Type B pancreatic cell (in vitro differentiated cells): ENCODE measurements at regions not wholly inside any gene's neighbourhood (a gene's known extent, or its start where the extent isn't known, plus 50 kb on each side); places are given as distances from the start of the nearest gene placed in this dataset.

Source experiments
- DNase-seq: peaks from one replicate; pipeline ENCODE4 v3.0.0; 2021; ENCODE audit warnings: mixed read lengths; ENCODE audit not compliant: unreplicated experiment; ENCODE audit errors: extremely low spot score
- H3K27ac Mint-ChIP-seq: 2 replicates; pipeline ENCODE4 v1.8.0; 2021; ENCODE audit warnings: mild to moderate bottlenecking, mixed read lengths
- H3K27me3 Mint-ChIP-seq: 2 replicates; pipeline ENCODE4 v1.8.0; 2021; ENCODE audit warnings: mixed read lengths
- H3K36me3 Mint-ChIP-seq: 2 replicates; pipeline ENCODE4 v1.8.0; 2021; ENCODE audit warnings: mixed read lengths
- H3K4me1 Mint-ChIP-seq: one replicate; pipeline ENCODE4 v1.8.0; 2021; ENCODE audit warnings: mixed read lengths; ENCODE audit not compliant: unreplicated experiment
- H3K4me3 Mint-ChIP-seq: 2 replicates; pipeline ENCODE4 v1.8.0; 2021; ENCODE audit warnings: mild to moderate bottlenecking, mixed read lengths
- H3K9me3 Mint-ChIP-seq: 2 replicates; pipeline ENCODE4 v1.8.0; 2021; ENCODE audit warnings: mixed read lengths
- TF ChIP-seq, protein P1 (sequence below): fragments of 200-600 bp; sonication (generic); conservative IDR thresholded peaks from 2 replicates; pipeline ENCODE4 v1.5.0; 2021; ENCODE audit warnings: antibody characterized with exemption, mild to moderate bottlenecking

DNA sequence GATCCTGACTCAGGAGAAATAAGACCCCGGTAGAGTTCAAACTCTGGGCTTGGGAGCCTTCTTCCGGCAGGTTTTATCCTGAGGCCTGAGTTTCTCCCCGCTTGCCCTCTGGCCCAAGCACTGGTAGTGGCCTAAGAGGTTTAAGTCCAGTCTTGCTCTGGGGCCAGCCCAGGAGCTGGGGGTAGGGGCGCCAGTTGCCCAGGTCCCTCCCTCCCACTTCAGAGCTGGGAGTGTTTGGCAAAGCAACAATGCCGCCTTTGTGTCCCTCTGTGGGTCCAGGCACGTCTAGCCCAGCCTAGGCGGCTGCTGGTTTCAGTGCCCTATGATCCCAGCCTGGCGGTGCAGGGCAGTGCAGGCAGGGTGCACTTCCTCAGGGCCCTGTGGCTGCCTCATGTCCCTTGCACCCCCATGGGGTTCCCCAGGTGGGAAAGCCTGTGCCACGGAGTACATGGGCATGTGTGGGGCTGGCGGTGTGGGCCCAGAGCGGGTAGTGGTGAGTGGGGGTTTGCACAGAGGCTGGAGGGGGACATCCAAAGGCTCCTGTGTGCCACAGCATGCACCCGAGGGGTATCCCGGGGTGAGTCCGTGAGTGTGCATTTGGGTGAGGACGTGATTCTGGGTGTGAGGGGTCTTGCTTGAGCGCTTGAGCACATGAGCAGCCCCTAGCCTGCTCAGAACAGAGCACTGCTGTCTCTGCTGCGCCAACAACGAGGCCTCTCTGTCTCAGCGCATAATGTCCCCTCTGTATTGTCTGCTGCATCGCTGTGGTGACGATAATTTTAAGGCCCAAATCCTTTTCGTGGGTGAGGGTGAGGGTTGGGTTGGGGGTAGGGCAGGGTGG, 61.7 kb upstream of the PSD2 start:
- Mint-ChIP-seq H3K4me1 (peaks cover 6% of the 10 kb centered on the region), H3K27me3 (no peaks in the 10 kb centered on the region), H3K9me3 (no peaks in the 10 kb centered on the region), H3K36me3 (no peaks in the 10 kb centered on the region), H3K4me3 (no peak overlapping the region), H3K27ac (no peak overlapping the region)
- TF ChIP-seq, protein P1, sequence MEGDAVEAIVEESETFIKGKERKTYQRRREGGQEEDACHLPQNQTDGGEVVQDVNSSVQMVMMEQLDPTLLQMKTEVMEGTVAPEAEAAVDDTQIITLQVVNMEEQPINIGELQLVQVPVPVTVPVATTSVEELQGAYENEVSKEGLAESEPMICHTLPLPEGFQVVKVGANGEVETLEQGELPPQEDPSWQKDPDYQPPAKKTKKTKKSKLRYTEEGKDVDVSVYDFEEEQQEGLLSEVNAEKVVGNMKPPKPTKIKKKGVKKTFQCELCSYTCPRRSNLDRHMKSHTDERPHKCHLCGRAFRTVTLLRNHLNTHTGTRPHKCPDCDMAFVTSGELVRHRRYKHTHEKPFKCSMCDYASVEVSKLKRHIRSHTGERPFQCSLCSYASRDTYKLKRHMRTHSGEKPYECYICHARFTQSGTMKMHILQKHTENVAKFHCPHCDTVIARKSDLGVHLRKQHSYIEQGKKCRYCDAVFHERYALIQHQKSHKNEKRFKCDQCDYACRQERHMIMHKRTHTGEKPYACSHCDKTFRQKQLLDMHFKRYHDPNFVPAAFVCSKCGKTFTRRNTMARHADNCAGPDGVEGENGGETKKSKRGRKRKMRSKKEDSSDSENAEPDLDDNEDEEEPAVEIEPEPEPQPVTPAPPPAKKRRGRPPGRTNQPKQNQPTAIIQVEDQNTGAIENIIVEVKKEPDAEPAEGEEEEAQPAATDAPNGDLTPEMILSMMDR: no peak
- no peak for DNase-seq

DNA sequence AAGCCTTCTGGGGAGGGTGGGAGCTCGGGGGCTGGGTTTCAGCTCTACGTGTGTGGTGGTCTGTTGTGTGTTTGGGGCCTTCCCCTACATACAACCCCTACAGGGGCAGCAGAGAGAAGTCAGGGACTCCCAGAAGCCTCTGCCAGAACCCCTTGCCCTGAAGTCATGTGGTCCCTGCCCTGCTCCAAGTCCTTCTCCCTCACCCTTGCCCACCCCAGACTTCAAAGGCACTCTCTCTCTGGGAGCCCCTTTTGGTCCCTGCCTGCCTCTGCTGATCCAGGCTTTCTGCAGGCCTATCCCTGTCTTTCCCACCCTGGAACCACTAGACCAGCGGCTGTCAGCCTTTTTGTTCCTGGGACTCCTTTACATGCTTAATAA, 61.1 kb upstream of the PSD2 start:
- Mint-ChIP-seq H3K4me3 (no peak overlapping the region), H3K4me1 (peaks cover 11% of the 10 kb centered on the region), H3K27ac (no peak overlapping the region), H3K9me3 (no peaks in the 10 kb centered on the region), H3K27me3 (no peaks in the 10 kb centered on the region), H3K36me3 (no peaks in the 10 kb centered on the region)
- TF ChIP-seq, protein P1: no peak
- no peak for DNase-seq

DNA sequence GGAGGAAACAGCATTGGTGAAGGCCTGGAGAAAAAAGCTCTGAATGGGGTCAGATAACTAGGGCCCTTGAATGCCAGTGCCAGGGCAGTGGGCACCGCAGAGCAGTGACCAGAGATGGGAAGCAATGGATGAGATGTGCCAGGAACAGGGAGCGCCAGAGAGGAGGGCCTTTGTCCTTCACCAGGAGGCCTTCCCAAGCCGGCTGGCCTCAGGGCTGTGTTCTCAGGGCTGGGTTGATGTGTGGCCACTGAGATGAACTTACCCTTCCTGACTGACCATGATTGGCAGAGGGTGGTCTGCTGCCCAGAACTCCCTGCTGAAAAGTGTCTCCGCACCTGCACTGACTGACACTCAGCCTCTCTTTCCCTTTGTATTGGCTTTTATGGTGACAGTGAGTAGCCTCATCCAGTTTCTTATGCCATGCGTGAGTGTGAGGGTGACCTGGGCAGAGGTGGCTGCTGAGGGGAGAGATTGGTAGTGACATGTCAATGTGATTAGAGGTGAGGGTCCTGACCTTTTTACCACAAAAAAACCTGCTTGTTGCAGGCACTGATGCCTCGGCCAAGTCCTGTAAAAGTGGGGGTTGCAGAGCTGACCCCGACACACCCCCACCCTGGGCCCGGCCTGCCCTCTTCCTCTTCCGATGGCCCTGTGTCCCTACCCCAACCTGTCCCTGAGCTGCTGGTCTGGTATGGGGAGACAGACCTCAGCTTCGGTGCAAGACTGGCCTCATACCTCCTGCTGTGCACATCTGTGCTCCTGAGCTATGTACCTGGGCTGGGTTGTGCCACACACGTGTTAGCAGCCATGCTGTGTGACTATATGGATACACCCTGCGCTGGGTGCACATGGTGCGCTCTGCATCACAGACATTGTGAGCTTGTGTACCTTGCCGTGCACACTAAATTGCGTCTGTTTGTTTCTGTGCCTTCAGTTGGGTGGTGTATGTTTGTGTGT, 57.1 kb upstream of the PSD2 start:
- DNase-seq: no peak
- Mint-ChIP-seq H3K36me3 (no peaks in the 10 kb centered on the region), H3K27me3 (peaks cover 10% of the 10 kb centered on the region), H3K27ac (peak overlapping the region; percentile 7), H3K4me3 (no peak overlapping the region), H3K9me3 (no peaks in the 10 kb centered on the region), H3K4me1 (peaks cover 36% of the 10 kb centered on the region)
- TF ChIP-seq, protein P1: no peak

DNA sequence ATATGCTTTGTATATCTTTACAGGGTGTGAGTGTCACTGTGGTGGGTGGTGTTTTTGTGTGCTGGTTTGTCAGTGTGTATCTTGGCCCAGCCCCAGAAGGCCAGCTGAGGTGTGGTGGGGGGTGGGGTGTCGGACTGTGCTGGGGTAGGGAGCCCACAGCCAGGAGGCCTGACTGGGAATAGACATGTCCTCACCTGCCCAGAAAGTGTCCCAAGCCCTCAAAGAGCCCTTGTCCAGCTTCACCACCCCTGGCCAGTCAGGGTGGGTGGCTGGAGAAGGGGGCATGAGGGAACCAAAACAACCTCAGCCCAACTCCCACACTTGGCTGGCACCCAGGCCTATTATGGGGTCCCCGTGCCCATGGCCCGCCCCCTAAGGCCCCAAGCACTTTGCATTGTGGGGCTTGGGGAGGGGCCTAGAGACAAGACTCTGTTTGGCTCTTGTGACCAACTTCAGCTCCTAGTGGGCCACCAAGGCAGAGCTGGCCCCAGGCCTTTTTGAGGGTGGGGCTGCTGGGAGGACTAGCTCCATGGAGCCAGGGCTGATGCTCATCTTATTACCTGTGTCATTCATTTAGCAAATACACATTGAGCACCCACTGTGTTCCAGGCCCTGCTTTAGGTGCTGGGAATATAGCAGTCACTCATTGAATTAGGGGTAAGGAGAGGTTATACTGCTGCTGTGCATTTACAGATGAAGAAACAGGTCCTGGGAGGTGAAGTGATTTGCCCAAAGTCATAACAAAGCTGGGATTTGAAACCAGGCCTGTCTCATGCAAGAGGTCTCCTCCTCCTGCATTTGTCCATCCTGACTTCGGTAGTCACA, 56.2 kb upstream of the PSD2 start:
- Mint-ChIP-seq H3K27me3 (peaks cover 10% of the 10 kb centered on the region), H3K27ac (peak overlapping the region; percentile 7), H3K9me3 (no peaks in the 10 kb centered on the region), H3K4me1 (peaks cover 42% of the 10 kb centered on the region), H3K4me3 (no peak overlapping the region), H3K36me3 (no peaks in the 10 kb centered on the region)
- TF ChIP-seq, protein P1: no peak
- no peak for DNase-seq
